ENCODE measurements at regions not wholly inside any gene's neighbourhood (a gene's known extent, or its start where the extent isn't known, plus 50 kb on each side); places are given as distances from the start of the nearest gene placed in this dataset.
"Not testable (repeated sequence)": the region's sequence is repeated elsewhere in the genome, so short reads cannot be mapped to it uniquely, and the experiment has no call there.

- not testable (repeated sequence) for H3K36me3 Mint-ChIP-seq (ENCODE audit: insufficient read depth); ATAC-seq (replicated peaks); H3K4me3 Mint-ChIP-seq; H3K4me1 Mint-ChIP-seq (ENCODE audit: low read depth in 2 of 2); H3K27ac Mint-ChIP-seq; DNase-seq
- Mint-ChIP-seq H3K9me3 (peaks cover 8 to 30% of the 10 kb centered on the region in 2 donors), H3K27me3 (peaks cover 37 to 51% of the 10 kb centered on the region in 2 donors)
Observed at GRCh38 chr12:62202861-62203260, 57.3 kb upstream of the USP15 start.

GRCh38 chr12:62205346-62205745 is 54.9 kb upstream of the USP15 start:
- no peak overlapping the region for H3K4me3 Mint-ChIP-seq
- no peaks in the 10 kb centered on the region for H3K36me3 Mint-ChIP-seq (ENCODE audit: insufficient read depth)
- DNase-seq = no peak
- H3K27me3 Mint-ChIP-seq = peaks cover 48 to 67% of the 10 kb centered on the region in 2 donors
- H3K27ac Mint-ChIP-seq = no peak overlapping the region
- peaks cover 8 to 30% of the 10 kb centered on the region in 2 donors for H3K9me3 Mint-ChIP-seq
- H3K4me1 Mint-ChIP-seq (ENCODE audit: low read depth in 2 of 2) = peaks cover 0 to 1% of the 10 kb centered on the region in 2 donors
- ATAC-seq (replicated peaks) = no peak

- Mint-ChIP-seq H3K4me3 (no peak overlapping the region), H3K27ac (no peak overlapping the region)
Observed at GRCh38 chr12:62207248-62207647, 53.0 kb upstream of the USP15 start.

More at GRCh38 chr12:62207248-62207647, 53.0 kb upstream of the USP15 start:
- DNase-seq = no peak
- H3K4me1 Mint-ChIP-seq (ENCODE audit: low read depth in 2 of 2) = peaks cover 2 to 4% of the 10 kb centered on the region in 2 donors
- ATAC-seq (replicated peaks) = no peak
- H3K9me3 Mint-ChIP-seq = peaks cover 5 to 24% of the 10 kb centered on the region in 2 donors
- peaks cover 56 to 59% of the 10 kb centered on the region in 2 donors for H3K27me3 Mint-ChIP-seq
- H3K36me3 Mint-ChIP-seq (ENCODE audit: insufficient read depth) = no peaks in the 10 kb centered on the region
